ENCODE measurements at regions not wholly inside any gene's neighbourhood (a gene's known extent, or its start where the extent isn't known, plus 50 kb on each side); places are given as distances from the start of the nearest gene placed in this dataset.

- DNase-seq (ENCODE audit: low spot score) = no peak
These were observed 52.0 kb upstream of the GATA5 start for GRCh38 chr20:62527781-62528180.

DNA sequence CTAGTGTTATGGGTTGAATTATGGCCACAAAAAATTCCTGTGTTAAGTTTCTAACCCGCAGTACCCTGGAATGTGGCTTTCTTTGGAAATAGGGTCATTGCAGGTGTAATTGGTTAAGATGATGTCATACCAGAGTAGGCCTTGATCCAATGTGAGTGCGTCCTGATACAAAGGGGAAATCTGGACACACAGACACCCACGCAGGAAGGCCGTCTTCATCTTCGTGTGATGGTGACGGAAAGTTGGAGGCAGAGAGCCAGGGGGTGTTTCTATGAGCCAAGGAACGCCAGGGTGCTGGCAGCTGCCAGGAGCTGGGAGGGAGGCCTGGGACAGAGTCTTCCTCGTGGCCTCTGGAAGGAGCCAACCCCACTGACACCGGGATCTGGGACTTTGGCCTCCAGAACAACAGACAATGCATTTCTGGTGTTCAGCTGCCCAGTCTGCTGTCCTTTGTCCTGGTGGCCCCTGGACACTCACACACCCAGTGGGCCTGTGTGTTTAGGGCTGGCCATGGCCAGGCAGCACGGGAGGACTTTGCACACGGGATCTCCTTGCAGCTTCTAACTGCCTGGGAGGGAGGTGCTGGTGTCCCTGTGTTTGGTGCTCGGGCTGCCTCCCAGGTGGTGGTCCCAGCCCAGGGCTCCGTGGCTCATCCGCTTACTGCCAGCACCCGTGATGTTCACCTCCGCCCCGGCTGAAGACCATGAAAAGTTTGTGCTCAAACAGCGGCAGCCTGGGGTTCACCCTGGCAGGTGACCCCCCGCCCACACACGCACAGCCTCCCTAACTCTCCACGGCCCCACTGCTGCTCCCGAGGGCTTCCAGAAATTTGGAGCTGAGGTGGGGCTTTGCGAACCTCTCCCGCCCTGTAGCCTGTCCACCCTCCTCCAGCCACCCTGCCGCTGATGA, 53.4 kb upstream of the GATA5 start:
- no peak for DNase-seq (ENCODE audit: low spot score)

DNA sequence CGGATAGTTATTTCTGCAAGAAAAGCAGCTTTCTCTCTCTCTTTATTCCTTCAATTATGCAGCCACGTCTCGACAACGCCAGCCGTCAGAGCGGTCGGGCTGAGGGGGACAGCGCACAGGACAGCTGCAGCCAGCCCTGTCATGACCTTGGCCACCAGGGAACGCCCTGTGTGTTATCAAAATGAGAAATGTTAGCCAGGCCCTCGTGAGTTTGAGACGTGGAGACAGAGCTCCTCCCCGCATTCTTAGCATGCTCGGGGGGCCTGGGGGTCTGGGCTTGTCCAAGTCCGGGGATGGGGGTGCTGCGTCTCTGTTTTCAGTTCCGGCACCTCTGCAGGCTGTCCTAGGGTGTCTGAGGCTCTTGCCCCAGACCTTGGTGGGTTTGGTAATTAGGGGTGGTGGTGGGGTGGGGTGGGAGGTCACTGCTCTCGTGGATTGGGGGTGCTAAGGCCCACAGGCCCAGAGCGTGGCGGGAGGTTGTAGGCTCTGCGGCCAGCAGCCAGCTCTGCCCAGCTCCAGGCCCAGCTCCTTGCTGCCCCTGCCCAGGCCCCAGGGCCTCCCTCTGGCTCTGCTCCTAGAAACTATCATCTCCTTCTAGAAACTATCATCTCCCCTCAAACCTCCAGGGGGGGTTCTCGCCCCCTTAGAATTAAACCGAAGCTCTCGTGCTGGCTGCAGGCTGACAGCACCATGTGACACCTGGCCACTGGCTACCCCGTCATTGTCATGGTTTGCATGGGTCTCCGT, 54.3 kb upstream of the GATA5 start:
- DNase-seq (ENCODE audit: low spot score) = no peak

DNA sequence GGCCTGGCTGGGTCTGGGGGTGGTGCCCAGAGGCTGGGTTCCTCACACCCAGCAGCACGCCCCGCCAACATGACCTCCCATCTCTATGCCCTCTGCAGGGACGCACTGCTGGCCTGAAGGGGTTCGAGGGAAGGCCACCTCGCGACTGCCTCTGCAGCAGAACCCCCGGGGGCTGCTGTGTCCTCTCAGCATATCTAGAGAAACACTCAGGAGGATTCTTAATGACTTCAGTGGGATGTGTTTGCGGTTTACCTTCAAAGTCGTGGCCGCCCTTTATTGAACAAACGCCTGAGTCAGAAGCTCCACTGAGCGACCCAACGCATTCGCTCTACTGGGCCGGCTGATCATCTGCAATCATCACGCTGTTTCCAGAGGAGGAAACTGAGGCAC, 54.8 kb upstream of the GATA5 start:
- no peak for DNase-seq (ENCODE audit: low spot score)

- DNase-seq (ENCODE audit: low spot score) = no peak
These were observed 55.4 kb upstream of the GATA5 start for GRCh38 chr20:62531046-62531838.

GRCh38 chr20:62532921-62533320, 57.1 kb upstream of the GATA5 start:
- DNase-seq (ENCODE audit: low spot score) = no peak

DNA sequence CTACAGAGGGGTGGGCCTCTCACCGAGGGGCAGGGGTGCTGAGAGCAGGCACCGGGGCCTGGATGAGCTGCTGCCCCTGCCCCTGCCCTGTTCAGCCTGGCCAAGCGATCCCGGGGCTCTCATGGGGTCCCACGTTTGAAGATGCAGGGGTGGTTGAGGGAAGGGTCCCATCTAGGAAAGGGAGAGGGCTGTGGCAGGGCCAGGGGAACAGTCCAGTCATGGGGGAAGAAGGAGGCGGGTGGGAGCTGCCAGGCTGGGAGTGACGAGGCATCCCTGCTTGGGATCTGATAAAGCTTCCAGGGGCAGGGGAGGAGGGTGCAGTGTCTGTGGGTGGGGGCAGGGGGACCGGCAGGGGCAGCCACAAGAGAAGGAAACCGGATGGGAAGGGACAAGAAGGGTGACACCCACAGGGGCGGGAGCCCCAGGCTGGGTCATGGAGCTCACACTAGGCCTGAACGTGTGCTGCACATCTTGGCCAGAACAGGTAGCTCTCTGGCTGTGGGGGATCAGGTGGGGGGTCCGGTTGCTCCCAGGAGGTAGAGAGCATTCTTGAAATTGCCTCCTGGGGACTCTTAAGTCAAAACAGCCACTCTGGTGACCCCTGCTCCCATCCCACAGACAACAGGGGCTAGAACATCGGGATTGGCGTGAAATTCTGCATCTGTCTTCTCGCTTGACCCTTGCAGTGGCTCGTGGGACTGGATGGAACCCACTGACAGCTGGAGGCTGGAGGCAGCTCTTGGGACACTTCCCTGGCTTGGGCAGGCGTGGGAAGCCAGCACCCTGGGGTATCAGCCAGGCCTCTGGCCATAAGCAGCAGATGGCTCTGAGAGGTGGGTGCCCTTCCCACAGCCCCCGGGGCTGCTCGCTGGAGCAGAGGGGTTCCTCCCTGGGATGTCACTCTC, 58.0 kb upstream of the GATA5 start:
- DNase-seq (ENCODE audit: low spot score) = no peak

DNA sequence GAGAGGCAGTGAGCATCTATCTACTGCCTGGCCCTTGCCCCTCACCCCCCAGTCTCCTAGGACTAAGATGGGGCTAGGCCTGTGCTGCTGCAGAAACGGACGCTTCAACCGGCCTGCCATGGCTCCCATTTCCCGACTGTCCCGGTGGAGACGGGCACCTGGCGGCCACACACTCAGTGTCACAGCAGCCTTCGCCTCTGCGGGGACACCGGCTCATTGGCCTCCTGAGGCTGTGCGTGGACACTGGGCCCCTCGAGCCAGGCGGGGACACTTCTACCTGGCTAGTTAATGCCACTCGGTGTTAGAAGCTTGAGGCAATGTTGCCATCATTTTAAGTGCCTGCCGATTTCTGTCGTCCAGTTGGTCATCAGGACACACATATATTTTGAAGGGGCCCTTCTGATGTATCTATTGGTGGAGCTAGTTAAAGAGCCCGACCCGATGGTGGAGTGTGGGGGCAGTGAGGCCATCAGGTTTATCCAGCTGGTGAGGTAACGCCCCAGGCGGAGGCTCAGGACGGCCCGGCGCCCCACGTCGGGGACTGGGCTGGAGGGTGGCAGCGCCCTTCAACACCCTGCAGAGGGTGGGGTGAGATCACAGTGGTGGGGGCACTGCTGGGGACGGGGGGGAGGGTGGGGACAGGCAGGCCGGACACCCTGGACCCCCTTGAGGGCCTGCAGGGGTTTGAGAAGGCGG, 58.9 kb upstream of the GATA5 start:
- DNase-seq (ENCODE audit: low spot score) = no peak

GRCh38 chr20:62535282-62535811, 59.6 kb upstream of the GATA5 start:
- DNase-seq (ENCODE audit: low spot score) = no peak

- no peak for DNase-seq (ENCODE audit: low spot score)
These were observed 60.2 kb upstream of the GATA5 start for GRCh38 chr20:62535964-62536363.

DNA sequence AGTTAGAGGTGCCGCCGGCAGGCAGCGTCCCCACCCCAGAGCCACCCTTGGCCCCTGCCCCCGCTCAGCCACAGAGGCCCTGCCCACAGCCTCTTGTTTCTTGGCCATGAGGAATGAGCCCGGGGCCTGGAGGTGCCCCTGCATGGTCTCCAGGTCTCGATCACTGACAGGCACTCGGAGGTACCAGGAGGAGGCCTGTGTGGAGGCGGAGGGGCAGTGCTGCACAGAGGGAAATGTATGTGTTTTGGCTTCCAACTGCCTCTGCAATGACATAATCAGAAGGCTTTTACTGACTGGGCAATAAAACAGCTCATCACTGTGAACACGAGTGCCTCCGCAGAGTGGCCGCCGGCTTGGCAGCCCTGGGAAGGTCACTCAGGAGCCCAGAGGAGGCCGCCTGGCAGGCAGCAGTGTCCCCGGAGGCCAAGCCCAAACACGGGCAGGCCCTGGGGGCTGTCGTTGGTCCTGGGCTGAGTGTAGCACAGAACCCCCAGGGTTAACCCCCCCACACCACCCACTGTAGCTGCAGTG, 61.1 kb upstream of the GATA5 start:
- DNase-seq (ENCODE audit: low spot score) = no peak

- peak; percentile 23 for DNase-seq (ENCODE audit: low spot score)
These were observed 62.0 kb upstream of the GATA5 start for GRCh38 chr20:62537649-62538292.

GRCh38 chr20:62539198-62540045, 63.6 kb upstream of the GATA5 start:
- DNase-seq (ENCODE audit: low spot score) = no peak

GRCh38 chr20:62540504-62540903, 64.7 kb upstream of the GATA5 start:
- peak; percentile 26 for DNase-seq (ENCODE audit: low spot score)

GRCh38 chr20:62542862-62543261, 67.1 kb upstream of the GATA5 start:
- no peak for DNase-seq (ENCODE audit: low spot score)

DNA sequence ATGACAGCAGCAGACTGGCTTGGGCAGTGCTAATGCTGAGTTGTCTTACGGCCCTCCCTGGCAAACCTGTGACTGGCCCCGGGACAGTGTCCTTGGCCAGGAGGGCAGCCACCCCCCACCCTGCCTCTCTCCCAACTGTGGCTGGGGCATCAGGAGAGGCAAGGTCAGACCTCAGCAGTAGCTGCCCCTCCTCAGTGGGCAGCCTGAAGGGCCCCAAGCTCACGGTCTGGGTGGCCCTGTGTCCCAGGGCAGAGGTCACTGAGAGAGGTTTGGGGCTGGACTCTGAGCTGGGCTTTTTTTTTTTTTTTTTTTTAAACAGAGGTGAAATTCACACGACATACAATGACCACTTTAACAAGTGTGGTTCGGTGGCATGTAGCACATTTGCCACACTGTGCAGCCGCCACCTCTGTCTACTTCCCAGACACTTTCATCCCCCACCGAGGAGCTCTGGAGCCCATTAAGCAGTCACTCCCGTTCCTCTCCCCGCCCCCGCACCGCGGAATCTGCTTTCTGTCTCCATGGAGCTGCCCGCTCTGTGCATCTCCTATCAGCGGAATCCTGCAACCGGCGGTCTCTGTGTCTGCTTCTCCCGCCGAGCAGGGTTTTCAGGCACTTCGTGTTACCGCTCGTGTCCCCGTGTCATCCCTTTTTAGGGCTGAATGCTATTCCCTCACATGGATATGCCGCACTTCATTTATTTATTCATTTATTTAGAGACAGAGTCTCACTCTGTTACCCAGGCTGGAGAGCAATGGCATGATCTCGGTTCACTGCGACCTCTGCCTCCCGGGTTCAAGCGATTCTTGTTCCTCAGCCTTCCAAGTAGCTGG, 67.9 kb upstream of the GATA5 start:
- no peak for DNase-seq (ENCODE audit: low spot score)

GRCh38 chr20:62544505-62545055, 68.8 kb upstream of the GATA5 start:
- no peak for DNase-seq (ENCODE audit: low spot score)

DNA sequence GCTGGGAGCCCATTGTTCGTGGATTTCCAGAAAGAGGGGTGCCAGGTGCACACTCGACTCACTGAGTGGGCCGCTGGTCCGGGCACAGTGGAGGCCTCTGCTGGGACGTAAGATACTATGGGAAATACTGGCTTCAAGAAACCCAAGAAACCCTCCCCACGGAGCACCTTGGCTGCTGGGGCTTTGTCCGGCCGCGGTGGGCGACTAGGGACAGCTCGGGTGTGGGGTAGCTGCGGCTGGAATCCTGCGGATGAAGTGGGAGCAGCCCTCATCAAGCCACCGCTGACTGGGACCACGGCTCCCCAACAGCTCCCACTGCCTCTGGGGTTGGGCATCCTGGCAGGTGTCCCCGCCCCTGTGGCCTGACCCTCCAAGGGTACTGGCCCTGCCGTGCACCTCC, 69.5 kb upstream of the GATA5 start:
- DNase-seq (ENCODE audit: low spot score) = no peak

Measured in NAMALWA (cell line).